Glomerular visceral epithelial cell (primary cell): ENCODE measurements at regions not wholly inside any gene's neighbourhood (a gene's known extent, or its start where the extent isn't known, plus 50 kb on each side); places are given as distances from the start of the nearest gene placed in this dataset.

Source experiments
- DNase-seq: peaks from one replicate; pipeline ENCODE4 v3.0.0-alpha.2; 2016; ENCODE audit errors: extremely low spot score

- DNase-seq = no peak
Observed at GRCh38 chr20:60837173-60837770, 414.8 kb upstream of the CDH4 start.

GRCh38 chr20:60838297-60838696, 413.8 kb upstream of the CDH4 start:
- no peak for DNase-seq

GRCh38 chr20:60840971-60841370, 411.1 kb upstream of the CDH4 start:
- DNase-seq = no peak

- no peak for DNase-seq
Observed at GRCh38 chr20:60845146-60845545, 406.9 kb upstream of the CDH4 start.

GRCh38 chr20:60851826-60852704, 400.0 kb upstream of the CDH4 start:
- peak; percentile 8 for DNase-seq

GRCh38 chr20:60857708-60858107, 394.4 kb upstream of the CDH4 start:
- DNase-seq = no peak

- DNase-seq = no peak
Observed at GRCh38 chr20:60862601-60863000, 389.5 kb upstream of the CDH4 start.

- no peak for DNase-seq
Observed at GRCh38 chr20:60863548-60863947, 388.5 kb upstream of the CDH4 start.

- DNase-seq = no peak
Observed at GRCh38 chr20:60867589-60867988, 384.5 kb upstream of the CDH4 start.

GRCh38 chr20:60868316-60868891, 383.7 kb upstream of the CDH4 start:
- DNase-seq = no peak

GRCh38 chr20:60869087-60869486, 383.0 kb upstream of the CDH4 start:
- DNase-seq = no peak

GRCh38 chr20:60869625-60870024, 382.4 kb upstream of the CDH4 start:
- no peak for DNase-seq

- DNase-seq = no peak
Observed at GRCh38 chr20:60870040-60870439, 382.0 kb upstream of the CDH4 start.

GRCh38 chr20:60872224-60872623, 379.8 kb upstream of the CDH4 start:
- DNase-seq = no peak

GRCh38 chr20:60877071-60877857, 374.8 kb upstream of the CDH4 start:
- DNase-seq = no peak

- no peak for DNase-seq
Observed at GRCh38 chr20:60882836-60883235, 369.2 kb upstream of the CDH4 start.

- no peak for DNase-seq
Observed at GRCh38 chr20:60883496-60883895, 368.6 kb upstream of the CDH4 start.

GRCh38 chr20:60884277-60884676, 367.8 kb upstream of the CDH4 start:
- DNase-seq = no peak

- DNase-seq = no peak
Observed at GRCh38 chr20:60888771-60889170, 363.3 kb upstream of the CDH4 start.

- DNase-seq = no peak
Observed at GRCh38 chr20:60892095-60892813, 359.8 kb upstream of the CDH4 start.

GRCh38 chr20:60894091-60894490, 358.0 kb upstream of the CDH4 start:
- DNase-seq = no peak
